Neural crest cell (in vitro differentiated cells): ENCODE measurements at regions not wholly inside any gene's neighbourhood (a gene's known extent, or its start where the extent isn't known, plus 50 kb on each side); places are given as distances from the start of the nearest gene placed in this dataset.
"Not testable (repeated sequence)": the region's sequence is repeated elsewhere in the genome, so short reads cannot be mapped to it uniquely, and the experiment has no call there.

Experiments used
- DNase-seq: peaks from one replicate; pipeline ENCODE4 v3.0.0; 2021; ENCODE audit warnings: low read depth, mixed read lengths, low spot score
- H3K27ac Mint-ChIP-seq: one replicate; pipeline ENCODE4 v1.8.0; 2021; ENCODE audit warnings: mild to moderate bottlenecking, mixed read lengths; ENCODE audit not compliant: unreplicated experiment
- H3K27me3 Mint-ChIP-seq: 2 replicates; pipeline ENCODE4 v1.8.0; 2021; ENCODE audit warnings: low read depth, mild to moderate bottlenecking, mixed read lengths
- H3K36me3 Mint-ChIP-seq: 2 replicates; pipeline ENCODE4 v1.8.0; 2021; ENCODE audit warnings: low read depth, mild to moderate bottlenecking, mixed read lengths
- H3K4me1 Mint-ChIP-seq: 2 replicates; pipeline ENCODE4 v1.8.0; 2021; ENCODE audit warnings: mixed read lengths
- H3K4me3 Mint-ChIP-seq: one replicate; pipeline ENCODE4 v1.8.0; 2021; ENCODE audit warnings: mild to moderate bottlenecking, mixed read lengths
- H3K9me3 Mint-ChIP-seq: 2 replicates; pipeline ENCODE4 v1.8.0; 2021; ENCODE audit warnings: mixed read lengths
- CTCF ChIP-seq: fragments of 200-600 bp; sonication (generic); conservative IDR thresholded peaks from 2 replicates; pipeline ENCODE4 v1.5.0; 2021; ENCODE audit warnings: antibody characterized with exemption, mild to moderate bottlenecking

- no peak for TF ChIP-seq CTCF
- Mint-ChIP-seq H3K4me1 (no peaks in the 10 kb centered on the region), H3K4me3 (no peak overlapping the region), H3K27me3 (no peaks in the 10 kb centered on the region), H3K27ac (no peak overlapping the region), H3K36me3 (no peaks in the 10 kb centered on the region), H3K9me3 (no peaks in the 10 kb centered on the region)
- no peak for DNase-seq
These were observed 429.7 kb downstream of the EPHA7 start for GRCh38 chr6:92989656-92990055.

GRCh38 chr6:92979281-92979680, 440.1 kb downstream of the EPHA7 start:
- no peak overlapping the region for H3K27ac Mint-ChIP-seq
- H3K9me3 Mint-ChIP-seq = no peaks in the 10 kb centered on the region
- H3K4me3 Mint-ChIP-seq = no peak overlapping the region
- no peaks in the 10 kb centered on the region for H3K36me3 Mint-ChIP-seq
- H3K4me1 Mint-ChIP-seq = no peaks in the 10 kb centered on the region
- no peaks in the 10 kb centered on the region for H3K27me3 Mint-ChIP-seq
- no peak for DNase-seq
- TF ChIP-seq CTCF = no peak

DNA sequence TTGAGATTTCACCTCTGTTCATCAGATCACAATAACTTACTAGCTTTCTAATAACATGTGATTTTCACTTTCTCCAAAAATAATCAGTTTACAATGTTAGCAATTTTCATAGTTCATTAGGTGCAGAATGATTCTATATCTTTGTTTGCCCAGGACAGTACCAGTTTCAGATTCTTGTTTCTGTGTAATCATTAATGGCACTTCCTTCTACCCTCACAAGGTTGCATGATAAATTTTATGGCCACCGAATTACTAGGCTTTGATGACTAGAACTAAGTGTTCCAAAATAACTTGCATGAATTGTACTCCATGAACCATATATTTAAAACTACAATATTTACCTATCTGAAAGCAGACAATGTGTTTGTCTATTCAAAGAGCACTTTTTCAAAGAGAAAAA, 442.3 kb downstream of the EPHA7 start:
- no peaks in the 10 kb centered on the region for H3K9me3 Mint-ChIP-seq
- no peaks in the 10 kb centered on the region for H3K36me3 Mint-ChIP-seq
- no peak for TF ChIP-seq CTCF

DNA sequence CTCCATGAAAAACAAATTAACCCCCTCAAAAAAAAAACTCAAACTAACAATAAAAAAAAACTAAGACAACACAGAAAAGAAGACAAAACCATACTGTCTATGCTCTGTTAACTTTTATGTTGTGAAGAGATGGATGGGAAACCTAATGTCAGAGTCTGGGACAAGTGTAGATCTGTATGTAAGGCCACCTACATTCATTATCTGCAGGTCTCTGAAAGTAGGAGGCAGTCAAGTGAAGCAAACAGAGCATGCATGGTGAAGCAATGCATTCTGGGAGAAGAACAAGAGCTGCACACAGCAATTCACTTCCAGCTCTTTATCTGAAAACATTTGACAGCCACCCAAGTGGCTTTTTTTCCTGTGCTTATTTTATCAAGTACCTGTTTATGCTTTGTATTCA, 452.0 kb downstream of the EPHA7 start:
- H3K27me3 Mint-ChIP-seq = no peaks in the 10 kb centered on the region
- H3K4me1 Mint-ChIP-seq = no peaks in the 10 kb centered on the region
- no peak overlapping the region for H3K27ac Mint-ChIP-seq
- no peak overlapping the region for H3K4me3 Mint-ChIP-seq
- TF ChIP-seq CTCF = no peak
- DNase-seq = no peak
- H3K36me3 Mint-ChIP-seq = no peaks in the 10 kb centered on the region
- H3K9me3 Mint-ChIP-seq = no peaks in the 10 kb centered on the region

More for the DNA sequence above, 442.3 kb downstream of the EPHA7 start:
- H3K27me3 Mint-ChIP-seq = no peaks in the 10 kb centered on the region
- H3K4me3 Mint-ChIP-seq = no peak overlapping the region
- H3K4me1 Mint-ChIP-seq = no peaks in the 10 kb centered on the region
- DNase-seq = no peak
- H3K27ac Mint-ChIP-seq = no peak overlapping the region

DNA sequence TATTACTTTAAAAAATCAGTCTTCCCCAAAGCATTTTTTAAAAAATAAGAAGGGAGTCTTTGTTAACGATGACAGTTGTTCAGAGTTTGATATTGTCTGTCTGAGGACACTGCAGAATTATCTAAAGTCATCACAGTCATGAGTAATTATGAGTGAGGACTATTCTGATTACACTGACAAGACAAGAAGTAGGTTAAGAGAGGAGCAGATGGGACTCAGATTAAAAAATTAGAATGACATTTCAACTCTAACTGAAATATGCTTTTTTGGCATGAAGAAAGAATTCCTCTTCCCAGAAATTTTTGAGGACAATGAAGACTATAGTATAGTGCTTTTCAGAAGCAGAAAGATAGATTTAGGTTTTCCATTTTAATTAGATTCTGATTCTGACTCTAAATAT, 456.5 kb downstream of the EPHA7 start:
- Mint-ChIP-seq H3K36me3 (peaks cover 4% of the 10 kb centered on the region), H3K4me3 (no peak overlapping the region), H3K27me3 (no peaks in the 10 kb centered on the region), H3K27ac (no peak overlapping the region), H3K9me3 (peaks cover 8% of the 10 kb centered on the region), H3K4me1 (no peaks in the 10 kb centered on the region)
- DNase-seq = no peak
- no peak for TF ChIP-seq CTCF

DNA sequence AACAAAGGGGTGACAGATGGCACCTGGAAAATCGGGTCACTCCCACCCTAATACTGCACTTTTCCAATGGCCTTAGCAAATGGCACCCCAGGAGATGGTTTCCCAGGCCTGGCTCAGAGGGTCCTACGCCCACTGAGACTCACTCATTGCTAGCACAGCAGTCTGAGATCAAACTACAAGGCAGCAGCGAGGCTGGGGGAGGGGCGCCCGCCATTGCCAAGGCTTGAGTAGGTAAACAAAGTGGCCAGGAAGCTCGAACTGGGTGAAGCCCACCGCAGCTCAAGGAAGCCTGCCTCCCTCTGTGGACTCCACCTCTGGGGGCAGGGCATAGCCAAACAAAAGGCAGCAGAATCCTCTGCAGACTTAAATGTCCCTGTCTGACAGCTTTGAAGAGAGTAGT, 467.2 kb downstream of the EPHA7 start:
- DNase-seq, H3K27ac Mint-ChIP-seq, H3K4me1 Mint-ChIP-seq, H3K9me3 Mint-ChIP-seq, H3K4me3 Mint-ChIP-seq, H3K27me3 Mint-ChIP-seq, H3K36me3 Mint-ChIP-seq: not testable (repeated sequence)
